Mammary epithelial cell (primary cell): ENCODE measurements at regions not wholly inside any gene's neighbourhood (a gene's known extent, or its start where the extent isn't known, plus 50 kb on each side); places are given as distances from the start of the nearest gene placed in this dataset.

Experiments
- EZH2 ChIP-seq: IDR thresholded peaks from 2 replicates; pipeline ENCODE4 v1.6.1; 2012; ENCODE audit warnings: low read length, inconsistent platforms, borderline replicate concordance
- TF ChIP-seq, protein P1 (sequence below), 2 donors: IDR thresholded peaks in 1 of 2; conservative IDR thresholded peaks in 1 of 2; 2 replicates each; pipeline ENCODE4 v1.5.1; 2011 to 2012; ENCODE audit warnings: inconsistent platforms in 2 of 2, low read length in 2 of 2, mild to moderate bottlenecking in 2 of 2, control low read depth in 1 of 2, low read depth in 1 of 2; ENCODE audit not compliant: insufficient read depth in 1 of 2; ENCODE audit errors: extremely low read depth in 1 of 2

DNA sequence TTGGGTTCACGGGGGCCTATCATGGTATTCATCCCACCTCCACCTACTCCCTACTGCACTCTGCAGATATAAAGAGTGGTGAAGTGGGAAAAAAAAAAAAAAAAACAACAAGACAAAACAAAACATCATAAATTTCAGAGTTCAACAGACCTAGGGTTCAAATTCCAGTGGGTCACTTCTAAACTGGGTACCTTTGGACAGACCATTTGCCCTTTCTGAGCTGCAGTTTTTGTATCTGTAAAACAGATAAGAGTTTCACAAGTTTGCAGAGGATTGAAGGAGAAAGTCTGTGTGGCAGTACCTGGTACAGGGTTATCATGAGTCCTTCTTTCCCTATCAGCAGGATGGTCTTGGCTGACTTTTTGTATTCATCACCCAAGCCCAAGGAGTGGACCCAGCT, 211.2 kb upstream of the EEA1 start:
- TF ChIP-seq, protein P1, sequence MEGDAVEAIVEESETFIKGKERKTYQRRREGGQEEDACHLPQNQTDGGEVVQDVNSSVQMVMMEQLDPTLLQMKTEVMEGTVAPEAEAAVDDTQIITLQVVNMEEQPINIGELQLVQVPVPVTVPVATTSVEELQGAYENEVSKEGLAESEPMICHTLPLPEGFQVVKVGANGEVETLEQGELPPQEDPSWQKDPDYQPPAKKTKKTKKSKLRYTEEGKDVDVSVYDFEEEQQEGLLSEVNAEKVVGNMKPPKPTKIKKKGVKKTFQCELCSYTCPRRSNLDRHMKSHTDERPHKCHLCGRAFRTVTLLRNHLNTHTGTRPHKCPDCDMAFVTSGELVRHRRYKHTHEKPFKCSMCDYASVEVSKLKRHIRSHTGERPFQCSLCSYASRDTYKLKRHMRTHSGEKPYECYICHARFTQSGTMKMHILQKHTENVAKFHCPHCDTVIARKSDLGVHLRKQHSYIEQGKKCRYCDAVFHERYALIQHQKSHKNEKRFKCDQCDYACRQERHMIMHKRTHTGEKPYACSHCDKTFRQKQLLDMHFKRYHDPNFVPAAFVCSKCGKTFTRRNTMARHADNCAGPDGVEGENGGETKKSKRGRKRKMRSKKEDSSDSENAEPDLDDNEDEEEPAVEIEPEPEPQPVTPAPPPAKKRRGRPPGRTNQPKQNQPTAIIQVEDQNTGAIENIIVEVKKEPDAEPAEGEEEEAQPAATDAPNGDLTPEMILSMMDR (conservative IDR thresholded peaks at IDR 0.05 in 1 of 2, IDR thresholded peaks at IDR 0.05 in 1 of 2; ENCODE audit: extremely low read depth in 1 of 2, insufficient read depth in 1 of 2, low read depth in 1 of 2, low read length in 2 of 2) = no peak
- no peak for TF ChIP-seq EZH2
